ENCODE measurements at regions not wholly inside any gene's neighbourhood (a gene's known extent, or its start where the extent isn't known, plus 50 kb on each side); places are given as distances from the start of the nearest gene placed in this dataset.

GRCh38 chr9:22374051-22374450 lies 72.6 kb upstream of the DMRTA1 start:
- DNase-seq (no peak), ATAC-seq (no peak)
- no peaks in the 10 kb centered on the region for H3K4me1 ChIP-seq
- no peaks in the 10 kb centered on the region for H3K36me3 ChIP-seq
- no peak for TF ChIP-seq CTCF (IDR thresholded peaks at IDR 0.05)
- no peaks in the 10 kb centered on the region for H3K27me3 ChIP-seq
- H3K9me3 ChIP-seq: no peaks in the 10 kb centered on the region
- intact Hi-C loops (cut with DNase I): no loop called here
- H3K4me3 ChIP-seq: no peak overlapping the region
- H3K27ac ChIP-seq: no peak overlapping the region

- H3K27me3 ChIP-seq: no peaks in the 10 kb centered on the region
- no peak for ATAC-seq
- no peak overlapping the region for H3K4me3 ChIP-seq
- H3K4me1 ChIP-seq: no peaks in the 10 kb centered on the region
- no peak for TF ChIP-seq CTCF (IDR thresholded peaks at IDR 0.05)
- no peak overlapping the region for H3K27ac ChIP-seq
- no peaks in the 10 kb centered on the region for H3K9me3 ChIP-seq
- intact Hi-C loops (cut with DNase I): no loop called here
- H3K36me3 ChIP-seq: no peaks in the 10 kb centered on the region
- no peak for DNase-seq
Measured at GRCh38 chr9:22379272-22379671, 67.4 kb upstream of the DMRTA1 start.

GRCh38 chr9:22381170-22381569 lies 65.5 kb upstream of the DMRTA1 start:
- Histone ChIP-seq H3K36me3 (no peaks in the 10 kb centered on the region), H3K27ac (no peak overlapping the region), H3K4me3 (no peak overlapping the region), H3K27me3 (no peaks in the 10 kb centered on the region), H3K4me1 (no peaks in the 10 kb centered on the region), H3K9me3 (no peaks in the 10 kb centered on the region)
- no peak for TF ChIP-seq CTCF (IDR thresholded peaks at IDR 0.05)
- intact Hi-C loops (cut with DNase I): no loop called here
- ATAC-seq: no peak
- DNase-seq: no peak

- ATAC-seq (no peak), DNase-seq (no peak)
- Histone ChIP-seq H3K4me3 (no peak overlapping the region), H3K27ac (no peak overlapping the region), H3K4me1 (no peaks in the 10 kb centered on the region), H3K36me3 (no peaks in the 10 kb centered on the region), H3K9me3 (no peaks in the 10 kb centered on the region), H3K27me3 (no peaks in the 10 kb centered on the region)
- TF ChIP-seq CTCF (IDR thresholded peaks at IDR 0.05): no peak
- intact Hi-C loops (cut with DNase I): no loop called here
Measured at GRCh38 chr9:22382331-22382730, 64.3 kb upstream of the DMRTA1 start.

- DNase-seq: no peak
- ATAC-seq: no peak
Measured at GRCh38 chr9:22383718-22384117, 62.9 kb upstream of the DMRTA1 start.

More at GRCh38 chr9:22383718-22384117, 62.9 kb upstream of the DMRTA1 start:
- Histone ChIP-seq H3K27me3 (no peaks in the 10 kb centered on the region), H3K4me1 (no peaks in the 10 kb centered on the region), H3K4me3 (no peak overlapping the region), H3K9me3 (no peaks in the 10 kb centered on the region), H3K36me3 (no peaks in the 10 kb centered on the region), H3K27ac (no peak overlapping the region)
- no peak for TF ChIP-seq CTCF (IDR thresholded peaks at IDR 0.05)
- intact Hi-C loops (cut with DNase I): no loop called here
